HEK293T (cell line): ENCODE measurements at regions not wholly inside any gene's neighbourhood (a gene's known extent, or its start where the extent isn't known, plus 50 kb on each side); places are given as distances from the start of the nearest gene placed in this dataset.

Experiments
- ARNT ChIP-seq: fragments of 450-650 bp; IDR thresholded peaks from 2 replicates; pipeline ENCODE4 v1.6.1; 2017; ENCODE audit warnings: mild to moderate bottlenecking
- BHLHE40 ChIP-seq: fragments of 450-650 bp; IDR thresholded peaks from 2 replicates; pipeline ENCODE4 v1.6.1; 2016; ENCODE audit warnings: mild to moderate bottlenecking, moderate library complexity, borderline replicate concordance
- CTBP1 ChIP-seq: fragments of 450-650 bp; IDR thresholded peaks from 2 replicates; pipeline ENCODE4 v1.6.1; 2016; ENCODE audit warnings: borderline replicate concordance
- ELF4 ChIP-seq: fragments of 450-650 bp; IDR thresholded peaks from 2 replicates; pipeline ENCODE4 v1.6.1; 2017; ENCODE audit warnings: antibody characterized with exemption
- FOXK2 ChIP-seq: fragments of 450-650 bp; IDR thresholded peaks from 2 replicates; pipeline ENCODE4 v1.6.1; 2016; ENCODE audit warnings: mild to moderate bottlenecking
- FOXM1 ChIP-seq: fragments of 450-650 bp; IDR thresholded peaks from 2 replicates; pipeline ENCODE4 v1.6.1; 2017; ENCODE audit warnings: mild to moderate bottlenecking, borderline replicate concordance
- L3MBTL2 ChIP-seq: fragments of 450-650 bp; conservative IDR thresholded peaks from 2 replicates; pipeline ENCODE4 v1.6.1; 2016; ENCODE audit warnings: mild to moderate bottlenecking
- LEF1 ChIP-seq: fragments of 450-650 bp; IDR thresholded peaks from 2 replicates; pipeline ENCODE4 v1.6.1; 2017; ENCODE audit warnings: mild to moderate bottlenecking, borderline replicate concordance
- NFRKB ChIP-seq: fragments of 450-650 bp; IDR thresholded peaks from 2 replicates; pipeline ENCODE4 v1.6.1; 2016; ENCODE audit warnings: mild to moderate bottlenecking, moderate library complexity
- PKNOX1 ChIP-seq: fragments of 450-650 bp; IDR thresholded peaks from 2 replicates; pipeline ENCODE4 v1.6.1; 2016
- SP1 ChIP-seq: fragments of 450-650 bp; IDR thresholded peaks from 2 replicates; pipeline ENCODE4 v1.6.1; 2017
- SUZ12 ChIP-seq: fragments of 450-650 bp; IDR thresholded peaks from 2 replicates; pipeline ENCODE4 v1.6.1; 2016; ENCODE audit warnings: mild to moderate bottlenecking
- TARDBP ChIP-seq: fragments of 450-650 bp; IDR thresholded peaks from 2 replicates; pipeline ENCODE4 v1.6.1; 2016
- ZNF384 ChIP-seq: fragments of 450-650 bp; IDR thresholded peaks from 2 replicates; pipeline ENCODE4 v1.6.1; 2016

- TF ChIP-seq L3MBTL2 (no peak), TARDBP (no peak), PKNOX1 (no peak), ARNT (no peak), FOXK2 (no peak), LEF1 (no peak), ZNF384 (no peak), SP1 (no peak), BHLHE40 (no peak), SUZ12 (no peak), NFRKB (no peak), ELF4 (no peak), FOXM1 (no peak), CTBP1 (no peak)
Measured at GRCh38 chrX:7787714-7788113, 55.3 kb upstream of the VCX start.
